22Rv1 (cell line): ENCODE measurements at regions not wholly inside any gene's neighbourhood (a gene's known extent, or its start where the extent isn't known, plus 50 kb on each side); places are given as distances from the start of the nearest gene placed in this dataset.

Experiments used
- CTCF ChIP-seq: fragments of 450-650 bp; IDR thresholded peaks from 2 replicates; pipeline ENCODE4 v1.5.1; 2017; ENCODE audit warnings: mild to moderate bottlenecking
- ZFX ChIP-seq: fragments of 450-650 bp; IDR thresholded peaks from 2 replicates; pipeline ENCODE4 v1.6.1; 2017; ENCODE audit warnings: antibody characterized with exemption, borderline replicate concordance

- TF ChIP-seq CTCF, result no peak
- no peak for TF ChIP-seq ZFX
Observed at GRCh38 chr4:184528713-184529112, 54.4 kb upstream of the IRF2 start.
